NCI-H2029 treated with DMSO at 0.1 percent for 48 hours (cell line): ENCODE measurements at regions not wholly inside any gene's neighbourhood (a gene's known extent, or its start where the extent isn't known, plus 50 kb on each side); places are given as distances from the start of the nearest gene placed in this dataset.

Experiments
- DNase-seq: peaks from one replicate; lab custom pipeline; 2025; lab: John Stamatoyannopoulos, UW

DNA sequence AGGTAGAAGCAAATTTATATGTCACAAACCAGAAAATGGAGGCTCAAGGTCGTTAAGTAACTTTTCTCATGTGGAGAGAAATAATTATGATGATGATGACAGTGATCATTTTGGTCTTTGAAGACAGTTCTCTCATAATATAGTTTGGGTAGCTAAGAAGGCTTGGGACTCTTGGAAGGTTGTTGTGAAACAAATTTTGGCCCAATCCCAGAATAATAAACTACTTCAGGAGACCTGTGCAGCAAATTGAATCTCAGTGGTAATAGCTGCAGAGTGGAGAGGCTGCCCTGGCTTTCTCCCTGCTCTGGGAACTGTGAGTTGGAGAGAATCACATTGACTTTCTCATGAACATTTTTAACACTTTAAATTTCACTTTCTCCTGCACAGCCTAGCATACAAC lies 217.2 kb upstream of the BOD1L1 start:
- DNase-seq: no peak

- DNase-seq: no peak
These were observed 222.3 kb upstream of the BOD1L1 start for GRCh38 chr4:13849778-13850177.

- DNase-seq: no peak
These were observed 223.8 kb upstream of the BOD1L1 start for GRCh38 chr4:13851085-13851940.

GRCh38 chr4:13852411-13852810 lies 224.9 kb upstream of the BOD1L1 start:
- no peak for DNase-seq

GRCh38 chr4:13856387-13856786 lies 228.9 kb upstream of the BOD1L1 start:
- no peak for DNase-seq

GRCh38 chr4:13857397-13857796 lies 229.9 kb upstream of the BOD1L1 start:
- no peak for DNase-seq

DNA sequence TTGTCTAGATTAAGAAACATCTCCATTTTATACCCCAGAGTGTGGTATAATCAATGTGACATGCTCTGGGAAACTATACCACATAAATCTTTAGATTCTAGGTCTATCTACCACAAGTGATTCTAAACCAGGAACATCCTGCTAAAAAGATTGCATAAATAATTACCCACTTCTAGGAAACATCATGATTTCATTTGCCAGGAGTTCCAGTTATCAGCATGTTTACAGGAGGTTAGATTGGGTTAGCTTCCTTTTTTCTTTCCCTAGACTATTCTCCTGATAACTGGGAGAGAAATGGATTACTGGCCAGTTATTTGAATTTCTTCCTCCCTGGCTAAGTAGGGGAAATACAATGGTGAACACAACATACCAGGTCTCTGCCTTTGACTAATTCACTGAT lies 230.3 kb upstream of the BOD1L1 start:
- no peak for DNase-seq

DNA sequence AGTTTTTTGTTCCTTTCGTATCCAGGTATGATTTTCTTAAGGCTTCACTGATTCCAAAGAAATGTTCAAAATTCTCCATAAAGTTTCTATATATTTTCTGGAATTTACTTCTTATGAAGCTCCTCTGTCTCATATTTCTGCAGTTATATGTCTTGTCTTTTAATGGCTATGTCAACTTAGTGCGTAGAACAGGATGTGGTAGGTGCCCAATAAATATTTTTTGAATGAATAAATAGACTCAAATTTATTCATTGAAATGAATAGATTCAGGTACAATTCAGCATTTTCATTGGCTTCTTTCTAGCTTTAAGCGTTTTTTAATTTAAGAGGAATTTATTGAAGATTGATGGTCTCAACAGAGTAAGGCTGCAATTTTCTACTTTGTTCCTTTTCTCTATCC lies 231.9 kb upstream of the BOD1L1 start:
- no peak for DNase-seq

GRCh38 chr4:13860126-13860525 lies 232.6 kb upstream of the BOD1L1 start:
- no peak for DNase-seq

DNA sequence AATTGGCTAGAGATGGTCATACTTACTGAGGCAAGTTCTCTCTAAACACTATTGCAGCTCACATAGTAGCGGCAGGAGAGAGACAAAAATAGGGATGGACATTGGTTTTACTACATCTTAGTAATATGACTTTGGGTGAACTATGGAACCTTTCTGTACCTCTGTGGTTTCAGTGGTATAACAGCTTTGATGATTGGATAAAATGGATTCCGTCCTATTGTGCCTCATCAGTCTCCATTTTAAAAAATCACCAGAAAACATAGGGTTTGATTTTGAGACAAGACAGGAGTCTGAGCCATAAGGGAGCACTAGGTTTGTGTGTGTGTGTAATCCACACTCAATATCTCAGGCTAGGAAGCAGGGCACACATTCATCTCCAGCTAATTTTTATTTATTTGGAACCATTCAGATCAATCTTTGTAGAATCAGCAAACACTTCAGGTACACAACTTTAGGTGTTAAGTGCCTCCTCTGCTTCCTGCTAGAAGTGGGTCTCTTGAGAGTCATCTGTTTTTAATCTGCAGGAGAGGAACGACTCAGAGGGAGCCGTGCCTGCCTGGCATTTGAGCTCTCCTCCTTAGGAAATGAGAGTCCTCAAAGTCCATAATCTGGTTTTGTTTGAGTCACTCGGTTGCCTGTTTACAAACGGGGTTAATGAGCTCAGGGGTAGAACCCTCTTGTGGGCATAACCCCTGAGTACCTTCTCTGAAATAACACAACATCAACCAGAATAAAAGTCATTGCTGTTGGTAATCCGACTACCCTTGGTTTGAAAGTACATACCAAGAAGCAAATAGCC lies 238.5 kb upstream of the BOD1L1 start:
- peak; percentile 14 for DNase-seq

DNA sequence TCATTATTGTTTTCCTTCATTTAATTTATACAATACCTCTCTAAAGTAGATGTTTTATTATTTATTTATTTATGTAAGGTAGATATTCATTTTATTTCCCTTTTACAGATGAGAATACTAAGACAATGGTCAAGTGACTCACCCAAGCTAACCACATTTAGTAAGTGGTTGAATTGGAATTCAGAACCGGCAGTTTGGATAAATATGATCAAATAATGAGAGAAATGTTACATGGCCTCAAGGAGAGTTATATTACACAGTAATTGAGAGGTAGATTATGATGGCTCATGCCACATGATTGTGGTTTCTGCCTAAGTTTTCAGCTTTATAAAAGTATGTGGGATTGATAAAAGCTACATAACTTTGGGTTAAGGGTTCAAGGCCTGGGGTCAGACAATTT lies 239.4 kb upstream of the BOD1L1 start:
- no peak for DNase-seq

GRCh38 chr4:13872155-13872554 lies 244.6 kb upstream of the BOD1L1 start:
- DNase-seq: no peak

DNA sequence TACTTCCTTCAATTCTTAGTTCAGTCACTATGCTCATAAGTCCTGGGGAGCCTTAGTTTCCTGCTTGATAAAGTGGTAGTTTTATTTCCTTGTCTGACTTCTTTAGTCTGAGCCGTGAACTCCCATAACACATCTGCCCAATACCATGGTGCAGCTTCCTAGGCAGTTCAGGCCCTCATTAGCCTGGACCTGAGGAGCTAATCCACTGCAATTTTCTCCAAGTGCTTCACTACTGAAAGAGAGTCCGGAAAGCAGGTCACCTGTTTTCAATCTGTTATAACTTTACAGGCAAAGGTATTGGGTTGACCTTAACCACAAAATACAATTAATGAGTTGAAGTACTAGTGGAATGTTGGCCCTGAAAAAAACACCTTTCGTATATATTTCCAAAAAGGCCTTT lies 245.4 kb upstream of the BOD1L1 start:
- no peak for DNase-seq

GRCh38 chr4:13875181-13875580 lies 247.7 kb upstream of the BOD1L1 start:
- no peak for DNase-seq

DNA sequence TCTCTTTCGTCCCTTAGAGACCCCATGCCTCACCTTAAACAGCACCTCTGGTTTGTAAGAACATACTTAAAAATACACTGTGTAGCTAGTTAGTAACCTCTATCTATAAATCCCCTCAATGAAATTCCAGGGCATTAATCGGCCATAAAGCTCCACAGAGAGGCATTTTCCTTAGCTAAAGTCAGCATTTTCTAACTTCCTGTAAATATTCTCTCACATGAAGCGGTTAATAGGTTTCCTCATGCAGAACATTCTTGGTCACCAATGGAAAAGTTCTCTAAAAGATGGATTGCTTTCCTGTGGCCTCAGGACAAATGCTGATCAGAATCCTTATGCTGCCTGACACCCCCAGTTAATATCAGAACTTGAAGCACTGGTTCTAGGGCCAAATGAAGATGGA lies 248.6 kb upstream of the BOD1L1 start:
- DNase-seq: no peak

DNA sequence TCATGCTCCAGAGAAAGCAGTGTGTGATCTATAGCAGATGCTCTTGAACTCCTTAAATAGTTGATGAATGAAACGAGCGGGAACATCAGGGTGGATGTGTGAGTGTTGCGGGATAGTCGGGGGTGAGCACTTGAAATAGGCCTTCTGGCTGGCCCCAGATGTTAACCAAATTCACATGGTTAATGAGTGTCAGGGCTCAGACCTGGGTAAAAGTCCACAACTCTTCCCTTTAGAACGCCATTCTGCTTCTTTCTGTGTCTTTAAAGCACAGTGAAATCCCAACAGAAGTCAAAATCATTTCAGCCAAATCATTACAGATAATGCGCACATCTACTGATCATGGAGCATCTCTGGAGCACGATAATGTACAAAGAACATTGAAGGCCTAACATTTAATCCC lies 249.4 kb upstream of the BOD1L1 start:
- no peak for DNase-seq

GRCh38 chr4:13877626-13878025 lies 250.1 kb upstream of the BOD1L1 start:
- no peak for DNase-seq

DNA sequence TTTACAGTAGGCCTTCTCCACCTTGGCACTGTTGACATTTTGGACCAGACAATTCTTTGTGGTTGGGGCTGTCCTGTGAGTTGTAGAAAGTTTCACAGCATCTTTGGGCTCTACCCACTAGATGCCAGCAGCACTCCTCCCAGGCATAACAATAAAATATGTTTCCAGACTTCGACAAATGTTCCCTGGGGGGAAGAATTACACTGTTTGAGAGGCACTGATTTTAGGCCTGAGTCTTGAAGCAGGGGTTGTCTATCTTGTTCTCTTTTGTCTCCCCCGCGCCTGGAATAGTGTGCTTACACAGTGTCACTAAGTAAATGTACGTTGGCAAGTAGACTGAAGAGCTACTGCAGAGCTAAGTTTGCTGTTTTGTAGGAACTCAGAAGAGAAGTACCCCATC lies 254.4 kb upstream of the BOD1L1 start:
- no peak for DNase-seq

DNA sequence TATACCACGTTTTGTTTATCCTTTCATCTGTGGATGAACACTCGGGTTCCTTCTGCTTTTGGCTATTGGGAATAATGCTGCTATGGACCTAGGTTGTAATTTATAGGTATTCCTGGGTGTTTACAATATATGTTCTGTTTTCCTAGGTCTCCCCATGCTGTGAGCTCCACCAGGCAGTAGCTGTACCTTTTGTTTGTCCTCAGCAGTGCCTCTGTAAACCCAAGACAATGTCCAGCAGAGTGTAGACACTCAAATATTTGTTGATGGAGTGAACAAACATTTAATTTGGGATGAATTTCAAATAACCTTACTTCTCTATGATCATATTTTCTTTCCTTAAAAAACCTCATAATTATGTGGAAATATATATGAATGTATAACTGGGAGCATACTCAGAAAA lies 259.5 kb upstream of the BOD1L1 start:
- DNase-seq: no peak

- DNase-seq: no peak
These were observed 260.6 kb upstream of the BOD1L1 start for GRCh38 chr4:13888112-13888511.

- no peak for DNase-seq
These were observed 264.0 kb upstream of the BOD1L1 start for GRCh38 chr4:13891544-13891939.

DNA sequence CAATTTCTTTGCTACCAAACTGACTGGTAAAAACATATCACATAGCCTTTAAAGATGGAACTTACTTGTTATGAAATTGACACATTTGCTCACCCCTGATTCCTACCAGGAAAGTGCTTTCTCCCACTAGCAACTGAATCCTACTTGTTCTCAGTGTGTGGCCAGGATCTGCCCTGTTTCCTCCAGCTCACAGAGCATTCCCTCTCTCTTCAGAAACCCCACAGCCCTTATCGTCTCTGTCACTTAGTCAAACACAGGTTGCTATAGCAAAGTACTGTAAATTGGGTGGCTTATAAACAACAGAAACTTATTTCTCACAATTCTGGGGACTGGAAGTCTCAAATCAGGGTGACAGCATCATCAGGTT lies 265.2 kb upstream of the BOD1L1 start:
- DNase-seq: no peak

GRCh38 chr4:13893211-13893610 lies 265.7 kb upstream of the BOD1L1 start:
- DNase-seq: no peak

DNA sequence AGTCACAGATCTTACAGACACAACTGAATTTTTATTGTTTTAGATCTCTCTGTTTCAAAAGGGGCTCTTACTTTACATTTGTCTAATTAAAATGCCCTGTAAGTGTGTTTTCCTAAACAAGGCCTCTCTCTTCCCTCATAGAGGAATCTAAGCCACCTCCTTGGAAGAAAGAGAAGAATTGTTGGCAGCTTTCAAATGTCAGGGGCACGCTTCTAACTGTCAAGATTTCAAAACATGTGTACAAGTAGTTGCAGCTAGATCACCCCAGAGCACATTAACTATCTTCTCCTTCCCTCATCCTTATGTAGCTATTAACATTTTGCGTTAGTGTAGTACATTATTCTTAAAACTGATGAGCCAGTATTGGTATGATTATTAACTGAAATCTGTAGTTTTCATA lies 266.5 kb upstream of the BOD1L1 start:
- DNase-seq: no peak
